ENCODE measurements at regions not wholly inside any gene's neighbourhood (a gene's known extent, or its start where the extent isn't known, plus 50 kb on each side); places are given as distances from the start of the nearest gene placed in this dataset.

- no peak overlapping the region for H3K27ac Mint-ChIP-seq
These were observed 60.7 kb upstream of the URI1 start for GRCh38 chr19:29881386-29881785.

GRCh38 chr19:29882719-29883105 lies 59.3 kb upstream of the URI1 start:
- H4K20me1 ChIP-seq (ENCODE audit: low read depth) = no peaks in the 10 kb centered on the region
- no peaks in the 10 kb centered on the region for H3K36me3 Mint-ChIP-seq
- no peak overlapping the region for H3K27ac Mint-ChIP-seq
- H3K36me3 ChIP-seq = no peaks in the 10 kb centered on the region
- no peak for DNase-seq (ENCODE audit: low spot score)
- H3K27me3 Mint-ChIP-seq (ENCODE audit: insufficient read depth, low read depth) = peaks cover 4% of the 10 kb centered on the region
- H3K27me3 ChIP-seq = no peaks in the 10 kb centered on the region
- no peaks in the 10 kb centered on the region for H3K9me3 ChIP-seq (ENCODE audit: low read depth)
- peak overlapping the region; percentile 63 for H2AFZ ChIP-seq (replicated peaks)
- no peaks in the 10 kb centered on the region for H3K9me3 Mint-ChIP-seq
- no peak overlapping the region for H3K27ac ChIP-seq
- no peak overlapping the region for H3K4me2 ChIP-seq
- no peak overlapping the region for H3K4me3 ChIP-seq
- H3K4me3 Mint-ChIP-seq = no peak overlapping the region
- H3K4me1 Mint-ChIP-seq = no peaks in the 10 kb centered on the region
- no peaks in the 10 kb centered on the region for H3F3A ChIP-seq (ENCODE audit: low read depth)
- H3K79me2 ChIP-seq (ENCODE audit: low read depth) = no peaks in the 10 kb centered on the region
- TF ChIP-seq CTCF (IDR thresholded peaks at IDR 0.05) = no peak
- TF ChIP-seq EZH2 (IDR thresholded peaks at IDR 0.05) = no peak
- no peak for TF ChIP-seq EZH2phosphoT487 (IDR thresholded peaks at IDR 0.05)
- H3K9ac ChIP-seq = no peak overlapping the region
- H3K4me1 ChIP-seq = no peaks in the 10 kb centered on the region

More at GRCh38 chr19:29881386-29881785, 60.7 kb upstream of the URI1 start:
- DNase-seq (ENCODE audit: low spot score) = no peak
- Histone ChIP-seq H3K36me3 (no peaks in the 10 kb centered on the region), H4K20me1 (ENCODE audit: low read depth) (no peaks in the 10 kb centered on the region), H3K4me1 (no peaks in the 10 kb centered on the region), H3K4me3 (no peak overlapping the region), H2AFZ (replicated peaks) (no peak overlapping the region), H3K27ac (no peak overlapping the region), H3K4me2 (no peak overlapping the region), H3K27me3 (no peaks in the 10 kb centered on the region), H3K9me3 (ENCODE audit: low read depth) (no peaks in the 10 kb centered on the region), H3F3A (ENCODE audit: low read depth) (no peaks in the 10 kb centered on the region), H3K79me2 (ENCODE audit: low read depth) (no peaks in the 10 kb centered on the region), H3K9ac (no peak overlapping the region)
- H3K4me3 Mint-ChIP-seq = no peak overlapping the region
- H3K36me3 Mint-ChIP-seq = no peaks in the 10 kb centered on the region
- no peaks in the 10 kb centered on the region for H3K4me1 Mint-ChIP-seq
- H3K9me3 Mint-ChIP-seq = no peaks in the 10 kb centered on the region
- peaks cover 3% of the 10 kb centered on the region for H3K27me3 Mint-ChIP-seq (ENCODE audit: insufficient read depth, low read depth)
- TF ChIP-seq EZH2phosphoT487 (IDR thresholded peaks at IDR 0.05) = no peak
- TF ChIP-seq CTCF (IDR thresholded peaks at IDR 0.05) = no peak
- TF ChIP-seq EZH2 (IDR thresholded peaks at IDR 0.05) = no peak

- TF ChIP-seq CTCF (IDR thresholded peaks at IDR 0.05) (no peak), EZH2 (IDR thresholded peaks at IDR 0.05) (no peak), EZH2phosphoT487 (IDR thresholded peaks at IDR 0.05) (no peak)
- Mint-ChIP-seq H3K4me3 (no peak overlapping the region), H3K36me3 (no peaks in the 10 kb centered on the region)
These were observed 58.0 kb upstream of the URI1 start for GRCh38 chr19:29884044-29884443.

More at GRCh38 chr19:29884044-29884443, 58.0 kb upstream of the URI1 start:
- no peak overlapping the region for H3K27ac ChIP-seq
- H3K27me3 ChIP-seq = no peaks in the 10 kb centered on the region
- no peaks in the 10 kb centered on the region for H3K4me1 ChIP-seq
- no peaks in the 10 kb centered on the region for H4K20me1 ChIP-seq (ENCODE audit: low read depth)
- H3K4me2 ChIP-seq = no peak overlapping the region
- no peaks in the 10 kb centered on the region for H3K36me3 ChIP-seq
- Mint-ChIP-seq H3K27me3 (ENCODE audit: insufficient read depth, low read depth) (peaks cover 4% of the 10 kb centered on the region), H3K4me1 (no peaks in the 10 kb centered on the region), H3K9me3 (no peaks in the 10 kb centered on the region), H3K27ac (no peak overlapping the region)
- H3K9me3 ChIP-seq (ENCODE audit: low read depth) = no peaks in the 10 kb centered on the region
- no peak overlapping the region for H2AFZ ChIP-seq (replicated peaks)
- no peaks in the 10 kb centered on the region for H3K79me2 ChIP-seq (ENCODE audit: low read depth)
- DNase-seq (ENCODE audit: low spot score) = no peak
- no peaks in the 10 kb centered on the region for H3F3A ChIP-seq (ENCODE audit: low read depth)
- no peak overlapping the region for H3K9ac ChIP-seq
- no peak overlapping the region for H3K4me3 ChIP-seq
